ENCODE measurements at regions not wholly inside any gene's neighbourhood (a gene's known extent, or its start where the extent isn't known, plus 50 kb on each side); places are given as distances from the start of the nearest gene placed in this dataset.

- DNase-seq = no peak
Observed at GRCh38 chr6:81819767-81820166, 67.3 kb upstream of the TENT5A start.

- no peak for DNase-seq
Observed at GRCh38 chr6:81818901-81819361, 66.5 kb upstream of the TENT5A start.

GRCh38 chr6:81816380-81816779 is 63.9 kb upstream of the TENT5A start:
- no peak for DNase-seq

- DNase-seq = no peak
Observed at GRCh38 chr6:81814370-81815076, 62.0 kb upstream of the TENT5A start.

- no peak for DNase-seq
Observed at GRCh38 chr6:81813305-81813704, 60.8 kb upstream of the TENT5A start.

GRCh38 chr6:81812401-81812800 is 59.9 kb upstream of the TENT5A start:
- DNase-seq = no peak

- DNase-seq = no peak
Observed at GRCh38 chr6:81808851-81809570, 56.5 kb upstream of the TENT5A start.

GRCh38 chr6:81806793-81807565 is 54.5 kb upstream of the TENT5A start:
- DNase-seq = no peak

- DNase-seq = no peak
Observed at GRCh38 chr6:81802356-81802755, 49.9 kb upstream of the TENT5A start.

All from renal pelvis (tissue), 1 donor.